OCI-LY7 (cell line): ENCODE measurements at regions not wholly inside any gene's neighbourhood (a gene's known extent, or its start where the extent isn't known, plus 50 kb on each side); places are given as distances from the start of the nearest gene placed in this dataset.

Experiments
- BruUV-seq: library from RNA; stranded (reverse); fragments of 400-500 nt; replicated peaks from 2 replicates; lab custom pipeline; 2021; lab: Mats Ljungman, UMichigan
- CTCF ChIA-PET: fragments of 300-600 bp; sonication (Branson Sonifier 250); formaldehyde crosslinking; loops from one replicate; lab custom pipeline; 2022; ENCODE audit warnings: antibody characterized with exemption; ENCODE audit not compliant: unreplicated experiment; lab: Charles Lee
- POLR2A ChIA-PET: fragments of 300-600 bp; sonication (Branson Sonifier 250); formaldehyde crosslinking; loops from one replicate; lab custom pipeline; 2022; ENCODE audit warnings: antibody characterized with exemption; lab: Charles Lee
- DNase-seq: peaks from one replicate; pipeline ENCODE4 v3.0.0-alpha.2; 2015; ENCODE audit warnings: low spot score
- H2AFZ ChIP-seq: fragments of 200-600 bp; sonication (generic), shearing (Covaris generic); 2 replicates; pipeline ENCODE4 v1.6.1; 2014; ENCODE audit warnings: mild to moderate bottlenecking, antibody characterized with exemption, low read length, moderate library complexity
- H3K27ac ChIP-seq: fragments of 200-600 bp; sonication (generic); 2 replicates; pipeline ENCODE4 v1.5.1; 2014; ENCODE audit warnings: mixed run types, low read depth, mild to moderate bottlenecking, moderate library complexity, low read length, inconsistent platforms; ENCODE audit not compliant: poor library complexity, severe bottlenecking
- H3K36me3 ChIP-seq: fragments of 200-600 bp; sonication (generic); 2 replicates; pipeline ENCODE4 v1.6.1; 2014; ENCODE audit warnings: mild to moderate bottlenecking, antibody characterized with exemption, low read length, moderate library complexity, mixed read lengths; ENCODE audit not compliant: insufficient read depth
- H3K4me1 ChIP-seq: fragments of 200-600 bp; sonication (generic); 2 replicates; pipeline ENCODE4 v1.5.1; 2014; ENCODE audit warnings: mild to moderate bottlenecking, low read length; ENCODE audit not compliant: insufficient read depth, poor library complexity, severe bottlenecking
- H3K4me2 ChIP-seq: fragments of 200-600 bp; sonication (generic); 2 replicates; pipeline ENCODE4 v1.6.1; 2014; ENCODE audit warnings: mild to moderate bottlenecking, low read length
- H3K4me3 ChIP-seq: fragments of 200-600 bp; sonication (generic); 2 replicates; pipeline ENCODE4 v1.5.1; 2014; ENCODE audit warnings: mild to moderate bottlenecking, low read depth, low read length; ENCODE audit not compliant: poor library complexity, severe bottlenecking
- H3K79me2 ChIP-seq: fragments of 200-600 bp; sonication (generic); 2 replicates; pipeline ENCODE4 v1.6.1; 2016; ENCODE audit warnings: low read depth, mild to moderate bottlenecking, low read length, moderate library complexity, mixed read lengths; ENCODE audit not compliant: insufficient read depth
- H3K9me2 ChIP-seq: fragments of 200-600 bp; sonication (generic); 2 replicates; pipeline ENCODE4 v1.6.1; 2016; ENCODE audit warnings: mild to moderate bottlenecking, low read length, mixed read lengths; ENCODE audit not compliant: insufficient read depth
- H3K9me3 ChIP-seq: fragments of 200-600 bp; sonication (generic); 2 replicates; pipeline ENCODE4 v1.6.1; 2014; ENCODE audit warnings: mild to moderate bottlenecking, mixed run types, low read length, mixed read lengths
- H4K20me1 ChIP-seq: fragments of 200-600 bp; sonication (generic); 2 replicates; pipeline ENCODE4 v1.6.1; 2014; ENCODE audit warnings: mild to moderate bottlenecking, antibody characterized with exemption, low read length, moderate library complexity, mixed read lengths; ENCODE audit not compliant: insufficient read depth
- CTCF ChIP-seq: fragments of 200-600 bp; sonication (generic); conservative IDR thresholded peaks from 2 replicates; pipeline ENCODE4 v1.5.1; 2014; ENCODE audit warnings: mild to moderate bottlenecking, antibody characterized with exemption, low read length, moderate library complexity, mixed read lengths
- EZH2phosphoT487 ChIP-seq: fragments of 200-600 bp; sonication (generic); IDR thresholded peaks from 2 replicates; pipeline ENCODE4 v1.6.1; 2018; ENCODE audit warnings: low read depth, borderline replicate concordance, mild to moderate bottlenecking, mixed run types, antibody characterized with exemption, low read length, moderate library complexity, mixed read lengths
- intact Hi-C: fragments of 100-400 bp; cut with micrococcal nuclease; formaldehyde crosslinking; loops from one replicate; pipeline ENCODE4 v1.10.0; 2022; ENCODE audit not compliant: unreplicated experiment

DNA sequence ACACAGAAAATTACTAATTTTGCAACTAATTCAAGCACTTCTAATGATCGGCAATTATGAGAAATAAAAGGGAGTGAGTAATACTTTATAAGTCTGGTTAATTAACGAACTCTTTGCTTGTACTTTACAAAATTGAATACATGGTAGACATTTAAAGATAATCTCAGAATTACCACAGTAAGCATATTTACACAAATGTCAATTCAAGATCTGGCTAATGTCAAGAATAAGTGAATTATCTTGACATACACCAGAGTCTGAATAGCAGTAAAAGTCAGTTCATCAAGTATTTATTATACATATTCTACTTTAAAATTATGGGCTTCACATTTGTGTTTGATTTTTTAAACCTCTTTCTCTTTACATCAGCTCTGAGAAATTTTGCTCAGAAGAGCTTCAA lies 643.4 kb downstream of the OLFM4 start:
- TF ChIP-seq CTCF (no peak), EZH2phosphoT487 (no peak)
- no peak for DNase-seq
- Histone ChIP-seq H4K20me1 (no peaks in the 10 kb centered on the region), H2AFZ (no peak overlapping the region), H3K9me3 (no peaks in the 10 kb centered on the region), H3K27ac (no peak overlapping the region), H3K36me3 (no peaks in the 10 kb centered on the region), H3K4me2 (no peak overlapping the region), H3K9me2 (peaks cover 5% of the 10 kb centered on the region; the same call in 1 of the 2 replicates), H3K79me2 (no peaks in the 10 kb centered on the region), H3K4me1 (no peaks in the 10 kb centered on the region), H3K4me3 (no peak overlapping the region)
- BruUV-seq = no TSS peak
- POLR2A ChIA-PET = no interaction called here
- CTCF ChIA-PET = no interaction called here
- intact Hi-C loops = no loop called here

DNA sequence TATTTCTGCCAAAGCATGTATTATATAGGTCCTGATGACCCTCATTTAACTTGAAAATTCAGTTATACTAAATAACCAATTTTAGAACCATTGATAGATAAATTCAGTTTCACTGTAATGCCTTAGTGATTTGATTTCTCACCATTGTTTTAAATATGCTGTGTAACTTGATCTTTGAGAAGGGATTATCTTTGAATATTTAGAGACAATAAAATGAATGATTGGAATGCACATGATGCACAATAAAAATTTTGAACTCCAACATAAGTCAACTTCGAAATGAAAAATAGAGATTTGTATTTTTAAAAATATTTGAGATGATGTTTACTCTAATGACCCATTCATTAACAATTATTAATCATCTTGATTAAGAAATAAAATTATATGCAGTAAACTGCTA lies 654.5 kb downstream of the OLFM4 start:
- H3K79me2 ChIP-seq = no peaks in the 10 kb centered on the region
- no peak overlapping the region for H2AFZ ChIP-seq
- BruUV-seq = no TSS peak
- intact Hi-C loops = no loop called here
- POLR2A ChIA-PET = no interaction called here
- no peak for DNase-seq
- no peak overlapping the region for H3K4me3 ChIP-seq
- no peaks in the 10 kb centered on the region for H3K9me3 ChIP-seq
- H3K27ac ChIP-seq = no peak overlapping the region
- H3K36me3 ChIP-seq = no peaks in the 10 kb centered on the region
- H3K4me1 ChIP-seq = no peaks in the 10 kb centered on the region
- CTCF ChIA-PET = no interaction called here
- H3K9me2 ChIP-seq = no peaks in the 10 kb centered on the region
- no peak overlapping the region for H3K4me2 ChIP-seq
- no peak for TF ChIP-seq CTCF
- TF ChIP-seq EZH2phosphoT487 = no peak
- no peaks in the 10 kb centered on the region for H4K20me1 ChIP-seq

GRCh38 chr13:53683608-53684007 lies 655.0 kb downstream of the OLFM4 start:
- intact Hi-C loops = no loop called here
- Histone ChIP-seq H3K9me3 (no peaks in the 10 kb centered on the region), H2AFZ (no peak overlapping the region), H3K79me2 (no peaks in the 10 kb centered on the region), H3K36me3 (no peaks in the 10 kb centered on the region), H3K4me3 (no peak overlapping the region), H3K9me2 (no peaks in the 10 kb centered on the region), H3K27ac (no peak overlapping the region), H3K4me1 (no peaks in the 10 kb centered on the region), H3K4me2 (no peak overlapping the region), H4K20me1 (no peaks in the 10 kb centered on the region)
- no peak for DNase-seq
- ChIA-PET CTCF (no interaction called here), POLR2A (no interaction called here)
- TF ChIP-seq EZH2phosphoT487 (no peak), CTCF (no peak)
- no TSS peak for BruUV-seq
